Kidney tubule cell (primary cell): ENCODE measurements at regions not wholly inside any gene's neighbourhood (a gene's known extent, or its start where the extent isn't known, plus 50 kb on each side); places are given as distances from the start of the nearest gene placed in this dataset.
A peak's percentile ranks its signal among the peaks of the same experiment; 100 is the strongest.
"Not testable (repeated sequence)": the region's sequence is repeated elsewhere in the genome, so short reads cannot be mapped to it uniquely, and the experiment has no call there.

ENCODE experiments used
- DNase-seq: peaks from one replicate; pipeline ENCODE4 v3.0.0-alpha.2; 2018; ENCODE audit warnings: low spot score

GRCh38 chr15:23225756-23226729, 89.4 kb upstream of the GOLGA6L1 start:
- not testable (repeated sequence) for DNase-seq

- DNase-seq = peak; percentile 55
Observed at GRCh38 chr15:23209452-23209851, 72.8 kb upstream of the GOLGA6L1 start.

- not testable (repeated sequence) for DNase-seq
Observed at GRCh38 chr15:23199811-23200465, 63.3 kb upstream of the GOLGA6L1 start.

GRCh38 chr15:23198375-23198774, 61.8 kb upstream of the GOLGA6L1 start:
- not testable (repeated sequence) for DNase-seq

GRCh38 chr15:23192313-23192712, 55.7 kb upstream of the GOLGA6L1 start:
- DNase-seq = not testable (repeated sequence)
